ENCODE measurements at regions not wholly inside any gene's neighbourhood (a gene's known extent, or its start where the extent isn't known, plus 50 kb on each side); places are given as distances from the start of the nearest gene placed in this dataset.

DNA sequence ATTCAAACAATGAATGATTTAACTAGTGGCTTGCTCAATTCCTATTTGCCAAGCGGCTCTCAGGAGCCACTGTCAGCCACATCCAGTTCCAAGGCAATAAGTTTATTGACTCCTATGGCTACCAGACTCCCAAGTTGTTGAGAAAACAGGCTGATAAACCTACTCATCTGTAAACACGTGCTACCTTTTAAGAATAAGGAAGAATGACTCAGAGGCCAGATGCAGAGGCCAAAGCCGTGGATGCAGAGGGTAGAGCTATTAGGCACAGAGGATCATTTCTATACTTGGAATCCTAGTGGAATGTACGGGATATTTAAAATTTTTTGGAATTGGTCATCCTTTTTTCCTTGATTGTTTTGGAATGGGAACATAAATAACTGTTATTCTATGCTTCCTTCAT lies 1921.1 kb downstream of the OLFM4 start:
- Histone ChIP-seq H3K36me3 (ENCODE audit: control insufficient read depth in 4 of 4, insufficient read depth in 4 of 4, low read length in 4 of 4) (no peaks in the 10 kb centered on the region), H3K9ac (ENCODE audit: insufficient read depth in 1 of 2, low read length in 2 of 2) (no peak overlapping the region), H3K27me3 (ENCODE audit: control insufficient read depth in 3 of 3, insufficient read depth in 3 of 3, low read length in 2 of 3) (no peaks in the 10 kb centered on the region), H3K4me1 (ENCODE audit: control insufficient read depth in 5 of 5, insufficient read depth in 5 of 5, low read length in 5 of 5) (no peaks in the 10 kb centered on the region), H3K4me3 (no peak overlapping the region), H3K27ac (ENCODE audit: low read depth in 1 of 2, low read length in 1 of 2) (no peak overlapping the region), H3K9me3 (ENCODE audit: control insufficient read depth in 4 of 4, insufficient read depth in 3 of 4, low read length in 3 of 4) (no peaks in the 10 kb centered on the region)
- 61 to 73% methylated on average over 4 of the region's 4 CpGs for WGBS, 2 donors
- DNase-seq: no peak
- TF ChIP-seq, protein P1, sequence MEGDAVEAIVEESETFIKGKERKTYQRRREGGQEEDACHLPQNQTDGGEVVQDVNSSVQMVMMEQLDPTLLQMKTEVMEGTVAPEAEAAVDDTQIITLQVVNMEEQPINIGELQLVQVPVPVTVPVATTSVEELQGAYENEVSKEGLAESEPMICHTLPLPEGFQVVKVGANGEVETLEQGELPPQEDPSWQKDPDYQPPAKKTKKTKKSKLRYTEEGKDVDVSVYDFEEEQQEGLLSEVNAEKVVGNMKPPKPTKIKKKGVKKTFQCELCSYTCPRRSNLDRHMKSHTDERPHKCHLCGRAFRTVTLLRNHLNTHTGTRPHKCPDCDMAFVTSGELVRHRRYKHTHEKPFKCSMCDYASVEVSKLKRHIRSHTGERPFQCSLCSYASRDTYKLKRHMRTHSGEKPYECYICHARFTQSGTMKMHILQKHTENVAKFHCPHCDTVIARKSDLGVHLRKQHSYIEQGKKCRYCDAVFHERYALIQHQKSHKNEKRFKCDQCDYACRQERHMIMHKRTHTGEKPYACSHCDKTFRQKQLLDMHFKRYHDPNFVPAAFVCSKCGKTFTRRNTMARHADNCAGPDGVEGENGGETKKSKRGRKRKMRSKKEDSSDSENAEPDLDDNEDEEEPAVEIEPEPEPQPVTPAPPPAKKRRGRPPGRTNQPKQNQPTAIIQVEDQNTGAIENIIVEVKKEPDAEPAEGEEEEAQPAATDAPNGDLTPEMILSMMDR (IDR thresholded peaks at IDR 0.05; ENCODE audit: control extremely low read depth, extremely low read depth): no peak
- ATAC-seq (ENCODE audit: insufficient read depth, low FRiP score): no peak

DNA sequence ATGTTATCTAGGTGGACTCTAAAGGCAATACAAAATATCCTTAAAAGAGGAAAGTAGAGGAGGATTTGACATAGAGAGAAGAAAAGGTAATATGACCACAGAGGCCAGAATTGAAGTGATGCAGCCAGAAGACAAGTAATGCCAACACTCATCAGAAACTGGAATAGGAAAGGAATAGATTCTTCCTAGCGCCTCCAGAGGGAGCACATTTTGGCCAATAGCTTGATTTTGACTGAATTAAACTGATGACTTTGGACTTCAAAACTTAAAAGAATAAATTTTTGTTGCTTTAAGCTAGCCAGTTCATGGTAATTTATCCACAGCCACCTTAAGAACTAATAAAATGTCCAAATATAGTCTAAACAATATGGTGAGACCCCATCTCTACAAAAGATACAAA lies 1921.9 kb downstream of the OLFM4 start:
- Histone ChIP-seq H3K27ac (ENCODE audit: low read depth in 1 of 2, low read length in 1 of 2) (no peak overlapping the region), H3K4me3 (no peak overlapping the region), H3K4me1 (ENCODE audit: control insufficient read depth in 5 of 5, insufficient read depth in 5 of 5, low read length in 5 of 5) (no peaks in the 10 kb centered on the region), H3K27me3 (ENCODE audit: control insufficient read depth in 3 of 3, insufficient read depth in 3 of 3, low read length in 2 of 3) (no peaks in the 10 kb centered on the region), H3K36me3 (ENCODE audit: control insufficient read depth in 4 of 4, insufficient read depth in 4 of 4, low read length in 4 of 4) (no peaks in the 10 kb centered on the region), H3K9me3 (ENCODE audit: control insufficient read depth in 4 of 4, insufficient read depth in 3 of 4, low read length in 3 of 4) (no peaks in the 10 kb centered on the region), H3K9ac (ENCODE audit: insufficient read depth in 1 of 2, low read length in 2 of 2) (no peak overlapping the region)
- WGBS, 2 donors: 80 to 81% methylated on average over 1 of the region's 1 CpG
- DNase-seq: no peak
- TF ChIP-seq, protein P1 (IDR thresholded peaks at IDR 0.05; ENCODE audit: control extremely low read depth, extremely low read depth): no peak
- no peak for ATAC-seq (ENCODE audit: insufficient read depth, low FRiP score)

DNA sequence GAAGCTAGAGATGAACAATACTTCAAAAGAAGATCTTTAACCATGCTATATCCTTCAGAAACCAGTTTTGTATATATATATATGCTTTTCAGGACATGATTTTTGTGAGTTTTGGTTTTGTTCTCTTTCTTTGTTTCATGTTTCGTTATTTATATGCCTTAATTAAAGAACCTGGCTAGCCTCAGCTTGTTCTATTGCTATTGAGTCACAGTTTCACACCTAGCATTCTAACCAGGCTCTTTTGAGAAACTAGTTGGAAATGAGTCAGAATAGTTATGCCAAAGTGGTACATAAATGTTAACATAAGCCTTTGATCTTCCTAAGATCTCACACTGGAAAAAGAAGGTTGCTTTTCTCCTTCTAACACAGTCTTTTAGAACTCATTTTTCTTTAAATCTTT lies 1925.2 kb downstream of the OLFM4 start:
- H3K4me1 ChIP-seq (ENCODE audit: control insufficient read depth in 5 of 5, insufficient read depth in 5 of 5, low read length in 5 of 5): no peaks in the 10 kb centered on the region
- H3K27ac ChIP-seq (ENCODE audit: low read depth in 1 of 2, low read length in 1 of 2): no peak overlapping the region
- H3K9me3 ChIP-seq (ENCODE audit: control insufficient read depth in 4 of 4, insufficient read depth in 3 of 4, low read length in 3 of 4): peaks cover 0 to 3% (median 0%) of the 10 kb centered on the region in 4 donors
- DNase-seq: peak in 1 of 3 donors; percentile 1
- ATAC-seq (ENCODE audit: insufficient read depth, low FRiP score): no peak
- no peak overlapping the region for H3K4me3 ChIP-seq
- H3K27me3 ChIP-seq (ENCODE audit: control insufficient read depth in 3 of 3, insufficient read depth in 3 of 3, low read length in 2 of 3): no peaks in the 10 kb centered on the region
- no peak overlapping the region for H3K9ac ChIP-seq (ENCODE audit: insufficient read depth in 1 of 2, low read length in 2 of 2)
- TF ChIP-seq, protein P1 (IDR thresholded peaks at IDR 0.05; ENCODE audit: control extremely low read depth, extremely low read depth): no peak
- 69 to 81% methylated on average over 1 of the region's 1 CpG for WGBS, 2 donors
- H3K36me3 ChIP-seq (ENCODE audit: control insufficient read depth in 4 of 4, insufficient read depth in 4 of 4, low read length in 4 of 4): no peaks in the 10 kb centered on the region

DNA sequence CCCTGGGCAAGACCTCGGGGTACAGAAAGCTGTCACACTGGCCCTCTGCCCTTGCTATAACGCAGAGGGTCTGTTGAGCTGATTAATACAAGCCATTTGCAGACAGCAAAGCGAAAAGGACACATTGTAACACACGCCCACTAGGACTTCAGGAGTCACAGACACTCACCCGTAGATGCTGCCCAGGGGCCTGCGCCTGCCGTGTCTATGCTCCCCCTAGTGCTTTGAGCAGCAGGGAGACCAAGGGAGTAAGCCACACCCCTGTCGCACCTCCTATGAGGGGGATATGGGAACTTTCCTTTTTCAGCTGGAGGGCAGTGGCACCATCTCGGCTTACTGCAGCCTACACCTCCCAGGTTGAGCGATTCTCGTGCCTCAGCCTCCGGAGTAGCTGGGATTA lies 1930.2 kb downstream of the OLFM4 start:
- DNase-seq (no peak), ATAC-seq (ENCODE audit: insufficient read depth, low FRiP score) (no peak)
- Histone ChIP-seq H3K27me3 (ENCODE audit: control insufficient read depth in 3 of 3, insufficient read depth in 3 of 3, low read length in 2 of 3) (no peaks in the 10 kb centered on the region), H3K36me3 (ENCODE audit: control insufficient read depth in 4 of 4, insufficient read depth in 4 of 4, low read length in 4 of 4) (no peaks in the 10 kb centered on the region), H3K4me1 (ENCODE audit: control insufficient read depth in 5 of 5, insufficient read depth in 5 of 5, low read length in 5 of 5) (no peaks in the 10 kb centered on the region), H3K9me3 (ENCODE audit: control insufficient read depth in 4 of 4, insufficient read depth in 3 of 4, low read length in 3 of 4) (peaks cover 0 to 7% (median 3%) of the 10 kb centered on the region in 4 donors), H3K4me3 (no peak overlapping the region), H3K27ac (ENCODE audit: low read depth in 1 of 2, low read length in 1 of 2) (no peak overlapping the region), H3K9ac (ENCODE audit: insufficient read depth in 1 of 2, low read length in 2 of 2) (no peak overlapping the region)
- TF ChIP-seq, protein P1 (IDR thresholded peaks at IDR 0.05; ENCODE audit: control extremely low read depth, extremely low read depth): no peak
- WGBS, 2 donors: 91 to 92% methylated on average over 12 of the region's 12 CpGs

All from lung (tissue), 11 donors.